ENCODE measurements at regions not wholly inside any gene's neighbourhood (a gene's known extent, or its start where the extent isn't known, plus 50 kb on each side); places are given as distances from the start of the nearest gene placed in this dataset.
A peak's percentile ranks its signal among the peaks of the same experiment; 100 is the strongest.
"Not testable (repeated sequence)": the region's sequence is repeated elsewhere in the genome, so short reads cannot be mapped to it uniquely, and the experiment has no call there.

- H3K4me3 ChIP-seq (replicated peaks; ENCODE audit: low read depth, low read length), result no peak overlapping the region
- no peak for TF ChIP-seq CTCF (IDR thresholded peaks at IDR 0.05; ENCODE audit: low read length, missing control alignments)
- DNase-seq (ENCODE audit: low read depth), result no peak
These were observed 92.1 kb upstream of the RANBP3L start for GRCh38 chr5:36393656-36394428.

- no peak for DNase-seq (ENCODE audit: low read depth)
- H3K4me3 ChIP-seq (replicated peaks; ENCODE audit: low read depth, low read length), result no peak overlapping the region
- TF ChIP-seq CTCF (IDR thresholded peaks at IDR 0.05; ENCODE audit: low read length, missing control alignments), result no peak
These were observed 93.6 kb upstream of the RANBP3L start for GRCh38 chr5:36395260-36395659.

DNA sequence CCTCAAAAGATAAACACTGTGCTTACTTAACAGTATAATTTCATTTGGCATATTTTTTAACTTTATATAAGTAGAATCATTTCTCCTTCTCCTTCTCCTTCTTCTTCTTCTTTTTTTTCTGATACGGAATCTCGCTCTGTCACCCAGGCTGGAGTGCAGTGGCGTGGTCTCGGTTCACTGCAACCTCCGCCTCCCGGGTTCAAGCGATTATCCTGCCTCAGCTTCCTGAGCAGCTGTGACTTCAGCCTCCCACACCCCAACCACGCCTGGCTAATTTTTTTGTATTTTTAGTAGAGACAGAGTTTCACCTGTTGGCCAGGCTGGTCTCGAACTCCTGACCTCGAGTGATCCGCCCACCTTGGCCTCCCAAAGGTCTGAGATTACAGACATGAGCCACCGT lies 94.2 kb upstream of the RANBP3L start:
- not testable (repeated sequence) for DNase-seq (ENCODE audit: low read depth); H3K4me3 ChIP-seq (replicated peaks; ENCODE audit: low read depth, low read length)

GRCh38 chr5:36396640-36397039 lies 94.9 kb upstream of the RANBP3L start:
- peak; percentile 31 for DNase-seq (ENCODE audit: low read depth)
- TF ChIP-seq CTCF (IDR thresholded peaks at IDR 0.05; ENCODE audit: low read length, missing control alignments), result no peak
- H3K4me3 ChIP-seq (replicated peaks; ENCODE audit: low read depth, low read length), result no peak overlapping the region

DNA sequence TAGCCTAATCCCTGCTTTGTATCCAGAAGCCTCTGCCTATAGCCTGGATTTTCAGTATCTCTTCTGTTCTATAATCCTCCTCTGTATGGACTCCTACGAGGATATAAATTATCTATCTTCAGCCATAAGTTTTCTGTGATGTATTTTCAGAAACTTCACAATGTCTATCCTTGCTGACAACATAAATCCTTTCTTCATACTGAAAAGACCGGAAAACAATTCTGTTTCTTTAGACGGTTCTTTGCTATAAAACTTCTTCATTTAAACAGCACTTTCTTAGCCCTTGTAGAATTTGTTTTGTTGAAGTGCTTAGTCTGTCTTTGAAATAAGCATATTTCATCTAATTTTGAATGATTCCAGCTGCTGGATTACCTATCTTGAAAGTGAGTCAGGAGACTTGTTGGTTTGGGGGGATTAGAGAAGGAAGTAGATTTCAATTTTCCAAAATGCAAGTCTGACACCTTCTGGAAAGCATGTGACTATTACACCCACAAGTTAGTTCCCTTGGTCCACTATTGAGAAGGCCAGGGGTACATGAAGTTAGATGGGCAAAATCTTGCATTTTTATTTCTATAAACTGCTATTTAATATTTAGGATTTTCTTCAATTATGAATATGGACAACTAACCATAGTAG lies 96.3 kb upstream of the RANBP3L start:
- DNase-seq (ENCODE audit: low read depth), result peak; percentile 70

DNA sequence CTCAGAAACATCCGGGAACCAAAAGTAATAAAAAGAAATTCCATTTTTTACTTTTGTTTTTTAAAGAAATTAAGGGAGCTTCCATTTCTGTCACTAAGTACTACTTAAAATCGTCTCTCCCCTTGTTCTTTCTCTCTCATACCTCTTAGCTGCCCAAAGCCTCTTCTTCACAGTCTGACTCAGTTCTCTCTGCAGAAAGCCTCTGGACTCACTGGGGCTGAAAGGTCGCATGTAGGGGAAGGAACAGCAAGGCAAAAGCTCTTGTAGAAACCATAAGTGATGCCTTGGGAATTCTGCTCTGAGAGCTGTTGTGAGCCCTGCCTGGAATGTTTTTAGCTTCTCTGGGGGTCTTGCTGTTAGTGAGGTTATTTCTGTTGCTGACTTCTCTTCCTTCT lies 100.8 kb upstream of the RANBP3L start:
- DNase-seq (ENCODE audit: low read depth), result no peak
- H3K4me3 ChIP-seq (replicated peaks; ENCODE audit: low read depth, low read length), result no peak overlapping the region
- TF ChIP-seq CTCF (IDR thresholded peaks at IDR 0.05; ENCODE audit: low read length, missing control alignments), result no peak

More for the DNA sequence above, 96.3 kb upstream of the RANBP3L start:
- TF ChIP-seq CTCF (IDR thresholded peaks at IDR 0.05; ENCODE audit: low read length, missing control alignments), result peak; percentile 45
- no peak overlapping the region for H3K4me3 ChIP-seq (replicated peaks; ENCODE audit: low read depth, low read length)

GRCh38 chr5:36403632-36404311 lies 102.1 kb upstream of the RANBP3L start:
- DNase-seq (ENCODE audit: low read depth), result peak; percentile 52
- no peak overlapping the region for H3K4me3 ChIP-seq (replicated peaks; ENCODE audit: low read depth, low read length)
- no peak for TF ChIP-seq CTCF (IDR thresholded peaks at IDR 0.05; ENCODE audit: low read length, missing control alignments)
